SW 1271 (cell line): ENCODE measurements at regions not wholly inside any gene's neighbourhood (a gene's known extent, or its start where the extent isn't known, plus 50 kb on each side); places are given as distances from the start of the nearest gene placed in this dataset.
"Not testable (repeated sequence)": the region's sequence is repeated elsewhere in the genome, so short reads cannot be mapped to it uniquely, and the experiment has no call there.

Source experiments
- DNase-seq, 2 experiments: peaks; one replicate each; lab custom pipeline; 2025; lab: John Stamatoyannopoulos, UW

- DNase-seq = not testable (repeated sequence)
Observed at GRCh38 chr9:94191706-94192105, 67.4 kb upstream of the ZNF169 start.

DNA sequence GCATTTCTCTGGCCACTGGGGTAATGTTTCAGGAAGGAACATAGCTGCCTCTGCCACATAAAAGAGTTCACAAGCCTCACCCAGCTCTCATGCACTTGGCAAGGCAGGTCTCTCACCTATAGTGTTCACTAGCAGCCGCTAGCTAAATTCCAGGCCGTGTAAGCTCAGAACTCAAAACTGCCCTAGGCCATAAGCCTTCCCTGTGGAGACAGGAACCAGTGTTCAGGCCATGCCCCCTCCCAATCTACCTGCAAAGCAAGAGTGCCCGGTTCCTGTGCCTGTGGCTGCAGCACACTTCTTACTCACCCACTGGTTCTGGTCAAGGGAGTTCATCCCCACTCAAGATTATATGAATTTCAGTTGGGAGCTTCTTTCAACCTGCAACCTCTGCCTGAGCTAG, 60.7 kb upstream of the ZNF169 start:
- no peak for DNase-seq

DNA sequence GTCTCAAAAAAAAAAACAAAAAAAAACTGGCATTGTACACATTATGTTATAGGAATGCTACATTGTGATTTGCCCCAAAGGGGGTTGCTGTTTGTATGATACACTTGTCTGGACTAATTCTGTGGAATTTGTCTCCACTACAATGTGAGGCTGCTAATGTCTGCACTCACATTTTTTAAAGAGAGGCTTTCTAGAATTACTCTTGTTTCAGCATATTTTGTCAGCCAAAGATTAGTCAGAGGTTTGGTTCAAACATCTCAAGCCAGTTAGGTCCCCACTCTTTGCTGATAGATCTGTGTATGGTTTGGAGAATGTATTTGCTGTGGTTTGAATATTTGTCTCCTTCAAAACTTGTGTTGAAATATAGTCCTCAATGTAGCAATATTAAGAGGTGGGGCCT, 59.3 kb upstream of the ZNF169 start:
- no peak for DNase-seq

DNA sequence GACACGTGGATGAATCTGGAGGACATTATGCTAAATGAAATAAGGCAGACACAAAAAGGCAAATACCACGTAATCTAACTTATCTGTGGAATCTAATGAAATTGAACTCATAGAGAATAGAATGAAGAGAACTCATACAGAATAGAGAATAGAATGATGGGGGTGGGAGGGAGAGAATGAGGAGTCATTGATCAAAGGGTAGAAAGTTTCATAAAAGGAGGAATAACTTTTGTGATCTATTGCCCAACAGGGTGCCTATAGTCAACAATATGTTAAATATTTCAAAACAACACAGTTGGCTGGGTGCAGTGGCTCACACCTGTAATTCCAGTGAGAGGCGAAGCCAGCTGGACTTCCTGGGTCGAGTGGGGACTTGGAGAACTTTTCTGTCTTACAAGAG, 54.9 kb upstream of the ZNF169 start:
- DNase-seq = no peak

DNA sequence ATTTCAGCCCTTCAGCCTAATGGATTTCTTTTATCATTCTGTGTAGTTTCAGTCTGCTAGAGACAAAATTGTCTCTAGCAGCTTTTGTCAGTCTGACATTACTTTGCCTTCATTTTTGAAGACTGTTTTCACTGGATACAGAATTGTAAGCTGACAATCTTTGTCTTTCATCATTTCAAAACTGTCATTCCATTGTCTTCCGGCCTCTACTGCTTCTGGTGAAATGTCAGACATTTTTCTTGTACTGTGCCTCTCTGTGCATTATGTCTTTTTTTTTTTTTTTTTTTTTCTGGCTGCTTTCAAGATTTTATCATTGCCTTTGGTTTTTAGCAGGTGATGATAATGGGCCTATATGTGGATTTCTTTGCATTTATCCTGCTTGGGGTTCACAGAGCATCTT, 51.3 kb upstream of the ZNF169 start:
- no peak for DNase-seq
